GM12865 (cell line): ENCODE measurements at regions not wholly inside any gene's neighbourhood (a gene's known extent, or its start where the extent isn't known, plus 50 kb on each side); places are given as distances from the start of the nearest gene placed in this dataset.

ENCODE experiments used
- DNase-seq: peaks from one replicate; pipeline ENCODE4 v3.0.0; 2010; ENCODE audit warnings: low read depth
- H3K4me3 ChIP-seq: 2 replicates; pipeline ENCODE4 v1.5.1; 2011; ENCODE audit warnings: mild to moderate bottlenecking, low read depth, low read length, control low read depth
- CTCF ChIP-seq: IDR thresholded peaks from 2 replicates; pipeline ENCODE4 v1.5.1; 2011; ENCODE audit warnings: low read length, control low read depth, low read depth, inconsistent platforms; ENCODE audit not compliant: insufficient read depth; ENCODE audit errors: missing control alignments

- TF ChIP-seq CTCF = no peak
- H3K4me3 ChIP-seq = no peak overlapping the region
- no peak for DNase-seq
These were observed 2619.6 kb downstream of the PCDH7 start for GRCh38 chr4:33339762-33340161.

GRCh38 chr4:33340168-33340567 lies 2620.0 kb downstream of the PCDH7 start:
- DNase-seq = no peak
- H3K4me3 ChIP-seq = no peak overlapping the region
- TF ChIP-seq CTCF = no peak

- TF ChIP-seq CTCF = no peak
- H3K4me3 ChIP-seq = no peak overlapping the region
- DNase-seq = no peak
These were observed 2629.2 kb downstream of the PCDH7 start for GRCh38 chr4:33349376-33349775.

GRCh38 chr4:33357121-33357520 lies 2637.0 kb downstream of the PCDH7 start:
- H3K4me3 ChIP-seq = no peak overlapping the region
- no peak for DNase-seq
- no peak for TF ChIP-seq CTCF

- TF ChIP-seq CTCF = no peak
- DNase-seq = no peak
- H3K4me3 ChIP-seq = no peak overlapping the region
These were observed 2649.3 kb downstream of the PCDH7 start for GRCh38 chr4:33369446-33369845.

- DNase-seq = no peak
- TF ChIP-seq CTCF = no peak
- no peak overlapping the region for H3K4me3 ChIP-seq
These were observed 2661.6 kb downstream of the PCDH7 start for GRCh38 chr4:33381816-33382215.

- H3K4me3 ChIP-seq = no peak overlapping the region
- no peak for TF ChIP-seq CTCF
- no peak for DNase-seq
These were observed 2666.6 kb downstream of the PCDH7 start for GRCh38 chr4:33386764-33387163.
